Left renal cortex interstitium (tissue), 4 donors: ENCODE measurements at regions not wholly inside any gene's neighbourhood (a gene's known extent, or its start where the extent isn't known, plus 50 kb on each side); places are given as distances from the start of the nearest gene placed in this dataset.
"Not testable (repeated sequence)": the region's sequence is repeated elsewhere in the genome, so short reads cannot be mapped to it uniquely, and the experiment has no call there.

Source experiments
- DNase-seq, 4 donors: peaks; one replicate each; pipeline ENCODE4 v3.0.0-alpha.2; 2013; ENCODE audit warnings: low read depth in 4 of 4, low spot score in 2 of 4, missing footprints in 1 of 4

DNA sequence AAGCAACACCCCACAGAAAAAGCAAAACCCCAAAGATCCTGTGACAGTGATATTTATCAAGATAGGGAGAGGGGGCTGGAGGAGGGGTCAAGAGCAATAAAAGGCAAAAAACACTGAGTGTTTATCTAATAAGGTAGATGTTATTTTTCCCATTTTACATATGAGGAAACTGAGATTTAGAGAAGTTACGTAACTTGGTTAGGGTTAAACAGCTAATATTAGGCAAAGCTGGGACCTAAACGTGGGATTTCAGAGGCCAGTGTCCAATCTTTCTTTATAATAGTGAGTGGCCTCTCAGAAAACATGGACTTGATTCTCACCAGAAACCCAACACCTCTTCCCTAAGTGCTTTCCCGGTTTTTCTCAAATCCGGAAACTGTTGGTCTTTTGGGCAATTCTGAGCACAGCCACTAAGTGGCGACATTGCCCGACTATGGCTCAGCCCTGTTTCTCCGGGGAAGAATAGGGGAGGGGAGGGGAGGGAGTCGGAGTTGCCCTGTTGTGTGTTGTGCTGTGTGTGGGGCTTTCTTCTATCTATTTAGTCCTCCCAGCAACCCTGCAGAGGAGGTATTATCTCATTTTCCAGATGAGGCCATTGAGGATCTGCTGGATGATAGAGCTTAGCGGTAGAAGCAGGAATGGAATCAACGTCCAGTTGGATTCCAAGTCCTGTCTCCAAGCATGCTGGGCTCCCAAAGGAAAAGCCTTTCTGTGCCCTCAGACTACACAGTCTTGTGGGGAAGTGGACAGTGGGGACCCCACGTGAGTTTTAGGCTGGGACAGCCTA is 58.7 kb upstream of the ETV3 start:
- DNase-seq = not testable (repeated sequence)

DNA sequence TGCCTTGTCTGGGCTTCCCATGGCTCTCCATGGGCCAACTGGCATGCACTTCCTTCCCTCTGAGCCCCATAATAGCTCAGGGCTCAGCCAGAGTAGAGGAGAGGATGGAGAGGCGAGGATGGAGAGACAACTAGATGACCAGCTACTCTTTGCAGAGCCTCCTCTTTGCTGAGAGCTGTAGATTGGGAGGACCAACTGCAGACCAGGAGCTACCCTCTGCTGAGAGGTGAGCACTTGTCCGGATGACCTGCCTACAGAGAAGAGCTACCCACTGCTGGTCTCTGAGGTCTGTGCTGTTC is 58.0 kb upstream of the ETV3 start:
- DNase-seq = no peak

DNA sequence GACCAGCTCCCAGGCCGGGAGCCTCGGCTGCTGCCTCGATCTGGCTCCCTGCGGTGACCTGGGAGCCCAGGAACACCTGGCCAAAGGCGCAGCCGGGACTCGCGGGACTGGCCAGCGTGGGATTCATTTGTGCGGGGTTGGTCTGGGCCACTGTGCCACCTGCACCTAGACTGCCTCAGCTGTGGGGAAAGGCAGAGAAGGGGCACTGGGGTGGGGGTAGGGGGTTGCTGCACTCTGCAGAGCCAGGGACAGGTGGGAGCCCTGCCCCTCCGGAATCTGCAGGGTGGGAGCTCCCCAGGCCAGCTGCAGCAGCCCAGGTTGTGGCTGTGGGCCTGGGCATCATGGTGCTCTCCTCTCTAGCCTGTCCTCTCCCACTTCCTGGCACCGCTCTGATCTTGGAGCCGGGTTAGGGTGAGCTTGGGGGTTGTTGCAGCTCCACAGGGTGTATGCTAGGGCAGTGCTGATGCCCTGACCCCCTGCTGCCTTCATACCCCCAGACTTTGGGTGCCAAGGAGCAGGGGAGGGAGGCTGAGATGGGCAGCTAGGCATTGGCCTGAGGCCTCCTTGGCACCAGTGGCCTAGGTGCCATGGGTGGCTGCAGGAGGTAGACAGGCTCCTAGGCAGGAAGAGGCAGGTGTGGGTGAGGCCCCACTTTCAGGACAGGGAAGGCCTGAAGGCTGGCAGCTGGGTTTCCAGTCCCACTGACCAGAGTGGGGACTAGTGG is 57.5 kb upstream of the ETV3 start:
- DNase-seq = no peak

DNA sequence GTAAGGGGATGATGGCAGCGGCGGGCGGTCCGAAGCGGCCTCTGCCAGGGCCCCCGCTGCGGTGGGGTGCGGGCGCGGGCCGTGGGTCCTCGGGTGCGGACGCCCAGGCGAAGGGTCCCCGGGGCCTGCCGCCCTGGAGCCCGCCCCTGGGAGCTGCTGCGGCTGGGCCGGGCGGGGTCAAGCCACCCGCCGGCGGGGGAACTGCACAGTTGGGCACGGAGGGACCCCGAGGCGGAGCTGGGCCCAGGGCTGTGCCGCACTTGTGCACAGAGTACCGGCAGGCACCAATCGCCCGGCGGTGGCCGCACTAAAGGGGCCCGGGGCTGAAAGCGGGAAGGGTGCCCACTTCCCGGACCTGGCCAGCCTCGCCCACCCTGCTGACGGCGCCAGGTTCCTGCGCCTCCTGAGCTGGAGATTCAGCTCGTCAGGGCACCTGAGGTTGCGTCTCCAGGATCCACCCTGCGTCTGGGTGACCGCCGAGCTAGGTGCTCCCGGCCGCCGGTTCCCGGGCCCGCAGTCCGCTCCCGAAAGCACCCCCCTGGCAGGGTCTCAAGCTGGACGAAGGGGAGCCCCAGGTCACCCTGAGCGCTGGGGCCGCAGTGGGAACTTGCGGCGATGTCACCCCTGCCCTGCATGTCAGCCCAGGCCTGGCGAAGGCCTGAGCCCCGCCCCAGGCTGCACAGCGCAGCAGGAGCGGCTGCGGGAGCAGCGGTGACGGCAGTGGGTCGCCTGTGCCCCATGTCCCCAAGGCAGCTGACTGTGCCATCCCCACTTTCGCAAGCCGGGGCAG is 56.7 kb upstream of the ETV3 start:
- DNase-seq = no peak

DNA sequence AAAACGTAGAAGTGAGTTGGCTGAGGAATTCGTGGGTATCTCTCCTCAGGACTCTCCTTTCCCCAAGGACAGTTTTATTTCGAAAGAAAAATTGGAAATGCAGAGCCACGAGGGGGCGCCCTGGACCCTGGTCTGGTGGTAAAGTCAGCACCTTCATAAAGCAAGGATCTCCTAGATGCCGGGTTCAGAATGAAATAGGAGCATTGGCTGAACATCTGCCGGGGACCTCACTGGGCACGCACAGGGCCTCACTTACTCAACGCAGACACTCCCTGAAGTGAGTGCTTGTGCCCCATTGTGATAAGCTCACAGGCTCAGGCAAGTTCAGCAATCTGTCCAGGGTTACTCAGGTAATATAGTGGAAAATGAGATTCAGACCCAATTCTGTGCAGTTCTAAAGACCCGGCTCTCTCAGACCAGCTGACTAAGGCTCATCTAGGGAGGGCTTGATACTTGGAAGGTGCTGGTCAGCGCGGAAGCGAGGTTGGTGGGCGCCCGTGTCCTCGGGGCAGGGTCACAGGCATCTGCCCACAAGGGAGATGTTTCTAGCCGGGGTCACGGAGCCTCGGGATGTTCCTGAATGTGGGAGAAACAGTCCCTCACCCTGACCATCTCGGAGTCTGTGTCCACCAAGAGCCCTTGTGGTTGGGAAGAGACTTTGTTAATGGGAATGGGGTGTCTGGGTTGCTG is 55.7 kb upstream of the ETV3 start:
- peak; percentile 15 to 33 (median 24) for DNase-seq

DNA sequence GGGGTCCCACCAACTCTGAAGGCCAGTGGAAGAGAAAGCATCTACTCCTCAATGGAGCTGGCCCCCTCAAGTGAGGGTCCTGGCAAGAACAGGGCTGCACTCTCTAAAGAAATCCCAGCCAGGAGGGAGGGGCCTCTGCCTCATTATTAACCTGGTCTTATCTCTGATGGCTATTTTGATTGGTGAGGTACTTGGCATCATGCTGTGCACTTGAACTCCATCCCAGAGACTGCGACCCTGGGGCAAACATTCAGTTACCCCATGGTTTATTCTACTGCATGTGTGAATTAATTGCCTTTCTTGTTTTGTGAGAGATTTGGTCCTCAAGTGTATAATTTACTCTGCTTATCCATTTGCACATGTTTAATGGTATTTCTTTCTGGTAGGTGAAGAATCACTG is 55.0 kb upstream of the ETV3 start:
- no peak for DNase-seq

DNA sequence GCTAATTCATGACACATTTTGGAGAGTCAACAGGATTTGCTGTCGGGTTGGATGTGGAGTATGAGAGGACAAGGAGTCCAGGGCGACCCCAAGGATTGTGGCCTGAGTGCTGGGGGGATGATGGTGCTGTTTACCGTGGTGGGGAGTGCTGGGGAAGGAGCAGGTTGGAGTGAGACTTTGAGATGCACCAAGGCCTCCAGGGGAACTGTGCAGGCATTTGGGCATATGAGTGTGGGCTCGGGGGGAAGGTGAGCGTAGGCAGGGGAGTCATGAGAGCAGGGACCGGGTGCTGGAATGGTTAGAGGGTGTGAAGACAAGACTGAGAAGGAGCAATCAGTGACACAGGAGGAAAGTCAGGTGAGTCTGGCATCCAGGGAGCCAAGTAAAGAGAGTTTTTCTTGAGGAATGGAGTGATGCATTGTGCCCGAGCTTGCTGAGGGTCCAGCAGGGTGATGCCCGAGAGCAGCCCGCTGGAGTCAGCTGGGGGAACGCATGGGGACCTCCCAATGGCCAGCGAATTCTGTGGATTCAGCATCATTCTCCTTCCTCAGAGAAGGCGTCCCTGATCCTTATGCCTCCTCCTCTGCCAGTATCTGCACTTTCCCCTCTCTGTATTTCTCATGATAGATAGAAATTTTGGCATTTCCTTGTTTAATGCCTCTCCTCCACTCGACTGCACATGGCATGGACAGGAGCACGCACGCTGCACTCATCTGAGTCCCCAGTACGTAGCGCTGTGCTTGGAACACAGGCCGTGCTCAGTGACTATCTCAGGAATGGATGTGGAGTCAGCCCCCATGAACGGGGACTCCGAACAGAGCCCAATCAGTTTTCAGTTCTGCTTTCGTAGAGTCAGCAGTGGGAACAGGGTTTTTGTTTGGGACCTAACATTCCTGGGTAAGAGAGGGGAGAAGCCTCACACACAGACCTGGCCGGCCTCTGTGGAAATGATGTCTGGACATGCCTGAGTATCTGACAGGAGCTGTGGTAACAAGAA is 52.1 kb upstream of the ETV3 start:
- no peak for DNase-seq

DNA sequence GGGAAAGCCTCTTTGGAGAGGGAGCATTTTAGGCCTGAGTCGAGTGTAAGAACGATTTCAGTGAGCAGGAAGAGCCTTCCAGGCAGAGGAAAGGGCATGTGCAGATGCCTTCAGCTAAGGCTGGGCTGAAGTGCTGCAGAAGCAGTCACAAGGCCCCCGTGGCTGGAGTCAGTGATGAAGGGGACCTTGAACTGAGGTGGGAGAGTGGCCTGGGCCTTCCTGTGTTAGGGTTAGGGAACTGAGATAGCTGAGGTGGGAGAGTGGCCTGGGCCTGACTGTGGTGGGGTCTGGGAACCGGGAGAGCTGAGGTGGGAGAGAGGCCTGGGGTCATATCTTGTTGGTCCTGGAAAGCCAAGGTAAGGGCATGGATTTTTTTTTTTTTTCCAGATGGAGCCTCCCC is 50.9 kb upstream of the ETV3 start:
- no peak for DNase-seq
